ENCODE measurements at regions not wholly inside any gene's neighbourhood (a gene's known extent, or its start where the extent isn't known, plus 50 kb on each side); places are given as distances from the start of the nearest gene placed in this dataset.

DNA sequence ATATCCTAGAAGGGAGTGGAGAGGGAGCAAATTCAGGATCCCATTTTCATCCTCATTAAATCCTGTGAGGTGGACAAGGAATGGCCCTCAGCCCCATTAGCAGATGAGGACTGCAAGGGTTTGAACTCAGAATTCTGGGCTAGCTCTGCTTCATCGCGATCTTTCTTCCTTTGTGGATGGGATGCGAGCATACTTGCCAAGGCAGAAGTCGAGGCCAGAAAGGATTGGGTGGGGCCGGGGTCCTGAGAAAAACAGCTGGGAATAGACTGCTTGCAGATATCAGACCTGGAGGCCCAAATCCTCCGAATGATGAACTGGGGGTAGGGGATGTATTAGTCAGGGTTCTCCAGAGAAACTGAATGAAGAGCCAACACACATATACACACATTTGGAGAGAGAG lies 179.0 kb downstream of the CHST1 start:
- in situ Hi-C loops (cut with HindIII; ENCODE audit: low pct_ligation_motif_present, low pct_unique_long_range_greater_than_20kb, low sequenced_read_pairs), result no loop called here
- no peak for DNase-seq

DNA sequence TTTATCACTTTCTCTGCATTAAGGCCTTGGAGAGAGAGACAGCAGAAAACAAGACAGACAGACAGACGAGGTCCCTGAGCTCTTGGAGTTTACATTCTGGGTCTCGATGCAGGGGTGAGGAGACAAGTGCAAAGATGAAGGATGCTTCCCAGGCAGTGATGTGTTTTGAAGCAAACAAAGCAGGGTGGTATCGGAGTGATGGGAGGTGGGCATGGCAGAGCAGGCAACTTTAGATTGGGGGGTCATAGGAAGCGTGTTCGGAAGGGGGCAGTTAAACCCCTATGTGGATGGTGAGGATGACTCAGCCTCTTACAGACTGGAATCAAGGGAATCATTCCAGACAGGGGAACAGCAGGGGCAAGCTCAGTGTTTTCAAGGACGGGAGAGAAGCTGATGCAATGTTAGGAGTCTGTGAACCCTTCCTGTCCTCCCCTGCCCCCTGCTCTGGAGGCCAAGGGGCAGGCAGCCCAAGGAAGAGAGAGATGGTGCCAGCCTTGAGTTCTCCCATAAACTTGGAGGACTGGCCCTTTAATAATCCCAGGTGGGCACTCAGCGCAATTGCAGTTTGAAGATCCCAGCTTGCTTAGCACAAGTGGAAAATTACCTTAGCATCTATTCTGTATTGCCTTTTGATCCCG lies 180.2 kb downstream of the CHST1 start:
- DNase-seq, result no peak
- in situ Hi-C loops (cut with HindIII; ENCODE audit: low pct_ligation_motif_present, low pct_unique_long_range_greater_than_20kb, low sequenced_read_pairs), result no loop called here

DNA sequence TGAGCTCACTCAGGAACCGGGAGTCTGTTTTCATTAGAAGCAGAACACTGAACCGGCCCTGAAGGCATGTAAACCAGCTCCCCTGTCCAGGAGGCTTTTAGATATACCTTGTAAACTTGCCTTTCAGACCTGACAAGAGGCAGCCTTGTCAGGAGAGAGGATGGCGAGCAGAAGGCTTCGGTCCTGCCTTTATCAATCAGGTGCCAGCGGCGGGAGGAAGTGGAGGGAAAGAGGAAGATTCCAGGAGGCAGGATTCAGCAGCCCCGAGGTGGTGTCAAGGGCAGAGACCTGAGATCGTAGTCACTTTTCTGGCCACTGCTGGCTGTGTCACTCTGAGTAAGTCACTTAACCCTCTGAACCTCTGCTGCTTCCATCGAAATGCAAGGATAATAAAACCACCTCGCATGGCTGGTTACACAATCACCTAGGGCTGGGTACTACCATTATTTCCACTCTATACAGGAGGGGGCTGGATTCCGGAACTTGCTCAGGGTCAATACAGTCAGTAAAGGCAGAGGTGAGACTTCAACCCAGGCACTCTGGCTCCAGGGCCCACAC lies 181.0 kb downstream of the CHST1 start:
- in situ Hi-C loops (cut with HindIII; ENCODE audit: low pct_ligation_motif_present, low pct_unique_long_range_greater_than_20kb, low sequenced_read_pairs), result no loop called here

DNA sequence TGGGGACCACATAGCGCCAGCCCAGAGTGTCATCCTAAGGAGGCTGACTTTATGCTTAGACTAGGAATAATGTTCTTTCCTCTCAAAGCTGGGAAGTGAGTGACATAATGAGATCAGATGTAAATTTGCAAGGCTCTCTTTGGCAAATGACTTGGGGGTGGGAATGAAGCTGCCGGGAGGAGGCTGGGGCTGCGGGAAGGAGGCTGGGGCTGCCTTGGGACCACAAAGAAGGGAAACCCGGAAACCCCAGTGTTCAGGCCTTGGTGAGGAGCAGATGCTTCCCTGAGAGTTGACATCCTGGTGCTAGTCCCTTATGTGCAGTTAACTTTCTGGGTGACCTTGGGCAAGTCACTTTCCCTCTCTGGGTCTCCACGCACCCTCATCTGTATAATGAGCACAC lies 182.0 kb downstream of the CHST1 start:
- in situ Hi-C loops (cut with HindIII; ENCODE audit: low pct_ligation_motif_present, low pct_unique_long_range_greater_than_20kb, low sequenced_read_pairs), result no loop called here
- no peak for DNase-seq

More for the DNA sequence above, 181.0 kb downstream of the CHST1 start:
- no peak for DNase-seq

DNA sequence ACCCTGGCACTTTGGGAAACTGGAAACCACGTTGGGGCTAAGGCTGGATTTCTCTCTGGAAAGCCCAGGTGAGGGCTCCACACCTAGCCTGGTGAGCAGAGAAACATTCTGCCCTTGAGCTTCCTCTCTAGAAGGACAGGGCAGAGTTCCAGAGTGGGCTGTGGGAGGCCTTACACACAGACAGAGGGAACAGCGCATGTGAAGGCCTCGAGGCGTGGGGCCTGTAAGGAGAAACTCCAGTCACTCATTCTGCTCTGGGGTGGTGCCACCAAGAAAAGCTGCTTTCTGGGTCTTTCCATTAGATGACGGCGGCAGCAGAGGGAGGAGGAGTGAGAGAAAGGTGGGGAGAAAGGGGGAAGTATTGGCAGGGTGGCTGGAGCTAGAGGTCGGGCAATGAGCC lies 183.1 kb downstream of the CHST1 start:
- DNase-seq, result no peak
- in situ Hi-C loops (cut with HindIII; ENCODE audit: low pct_ligation_motif_present, low pct_unique_long_range_greater_than_20kb, low sequenced_read_pairs), result no loop called here

DNA sequence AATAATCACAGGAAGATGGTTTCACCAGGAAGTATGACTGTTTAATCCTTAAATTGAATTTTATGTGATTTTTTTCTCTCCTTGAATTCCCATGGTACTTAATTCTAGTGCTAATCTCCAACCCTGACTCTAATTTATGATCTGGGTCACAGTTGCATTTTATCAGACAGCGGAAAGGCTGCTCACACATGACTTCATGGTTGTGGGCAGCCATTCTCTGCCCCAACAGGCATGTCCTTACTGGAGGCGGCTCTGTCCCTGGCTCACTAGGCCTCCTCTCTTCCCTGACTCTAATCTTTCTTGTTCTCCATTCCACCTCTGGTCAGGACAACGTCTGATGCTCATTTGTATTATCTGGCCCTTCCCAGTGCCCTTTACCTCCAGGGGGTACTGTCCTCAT lies 184.4 kb downstream of the CHST1 start:
- in situ Hi-C loops (cut with HindIII; ENCODE audit: low pct_ligation_motif_present, low pct_unique_long_range_greater_than_20kb, low sequenced_read_pairs), result no loop called here
- no peak for DNase-seq

DNA sequence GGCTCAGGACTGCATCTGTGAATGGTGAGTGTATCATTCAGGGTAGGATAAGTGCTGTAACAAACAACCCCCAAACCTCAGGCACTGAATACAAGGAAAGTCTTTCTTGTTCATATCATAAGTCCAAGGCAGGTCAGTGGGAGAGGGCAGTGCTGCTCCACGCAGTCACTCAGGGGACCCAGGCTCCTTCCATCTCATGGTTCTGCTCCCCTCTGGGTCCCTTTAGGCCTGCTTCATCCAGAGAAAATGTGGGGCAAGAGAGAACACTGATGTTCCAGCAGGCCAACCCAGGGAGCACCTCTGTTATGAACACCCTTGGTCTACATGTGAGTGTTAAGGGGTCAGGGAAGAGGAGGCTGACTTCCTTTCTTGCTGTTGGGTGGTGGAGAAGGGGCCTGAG lies 187.8 kb downstream of the CHST1 start:
- in situ Hi-C loops (cut with HindIII; ENCODE audit: low pct_ligation_motif_present, low pct_unique_long_range_greater_than_20kb, low sequenced_read_pairs), result no loop called here
- no peak for DNase-seq

DNA sequence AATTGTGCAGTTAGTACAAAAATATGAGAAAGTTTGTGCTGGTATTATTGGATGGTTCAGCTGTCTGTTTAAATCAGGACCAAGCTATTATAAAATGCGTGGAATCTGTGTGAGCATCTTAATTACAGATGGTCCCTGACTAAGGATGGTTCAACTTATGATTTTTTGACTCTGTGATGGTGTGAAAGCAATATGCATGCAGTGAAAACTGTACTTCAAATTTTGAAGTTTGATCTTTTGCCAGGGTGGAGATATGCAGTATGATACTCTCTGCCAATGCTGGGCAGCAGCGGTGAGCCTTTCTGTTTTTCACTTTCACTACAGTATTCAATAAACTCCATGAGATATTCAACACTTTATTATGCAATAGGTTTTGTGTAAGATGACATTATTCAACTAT lies 189.3 kb downstream of the CHST1 start:
- DNase-seq, result no peak
- in situ Hi-C loops (cut with HindIII; ENCODE audit: low pct_ligation_motif_present, low pct_unique_long_range_greater_than_20kb, low sequenced_read_pairs), result no loop called here

DNA sequence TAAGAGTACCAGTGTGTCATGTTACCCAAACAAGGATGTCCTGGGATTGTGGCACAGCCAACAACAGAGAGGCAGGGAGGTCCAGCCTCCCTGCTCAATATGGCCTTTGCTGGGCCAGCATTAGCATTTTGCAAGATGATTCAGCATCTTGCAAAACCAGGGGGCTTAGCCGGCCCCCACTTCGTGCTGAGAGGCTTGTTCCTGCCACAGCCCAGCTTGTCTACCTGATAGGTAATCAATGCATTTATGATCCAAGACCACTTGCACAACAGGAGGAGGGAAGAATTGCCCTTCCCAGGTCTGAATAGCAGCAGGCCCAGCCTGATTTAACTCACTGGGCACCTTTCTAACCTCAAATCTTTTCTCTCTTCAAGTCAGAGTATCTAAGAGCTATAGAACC lies 189.0 kb upstream of the SYT13 start:
- DNase-seq, result no peak
- in situ Hi-C loops (cut with HindIII; ENCODE audit: low pct_ligation_motif_present, low pct_unique_long_range_greater_than_20kb, low sequenced_read_pairs), result no loop called here

DNA sequence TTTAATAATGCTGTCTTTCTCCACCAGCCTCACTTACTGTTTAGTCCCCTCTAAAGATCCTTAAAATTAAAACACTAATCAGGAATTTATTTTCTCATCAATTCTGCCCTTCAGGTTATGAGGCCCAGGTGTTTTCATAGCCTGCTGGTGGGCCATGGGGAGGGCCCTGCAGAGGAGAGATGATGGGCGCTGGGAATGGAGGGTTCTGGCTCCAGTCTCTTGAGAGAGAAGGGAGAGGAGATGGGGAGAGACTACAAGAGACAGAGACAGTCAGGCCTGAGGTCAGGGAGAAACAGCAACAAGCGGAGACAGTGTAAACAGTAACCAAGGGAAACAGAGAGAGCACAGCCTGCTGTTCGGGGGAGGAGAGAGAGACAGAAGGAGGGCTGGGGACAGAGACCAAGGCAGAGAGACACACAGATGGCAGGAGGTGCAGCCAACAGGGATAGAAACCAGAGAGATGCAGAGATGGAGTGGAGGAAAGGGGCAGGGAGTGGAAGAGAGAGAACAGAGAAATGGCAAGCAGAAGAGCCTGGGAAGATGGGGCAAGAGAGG lies 187.3 kb upstream of the SYT13 start:
- in situ Hi-C loops (cut with HindIII; ENCODE audit: low pct_ligation_motif_present, low pct_unique_long_range_greater_than_20kb, low sequenced_read_pairs), result no loop called here
- no peak for DNase-seq

DNA sequence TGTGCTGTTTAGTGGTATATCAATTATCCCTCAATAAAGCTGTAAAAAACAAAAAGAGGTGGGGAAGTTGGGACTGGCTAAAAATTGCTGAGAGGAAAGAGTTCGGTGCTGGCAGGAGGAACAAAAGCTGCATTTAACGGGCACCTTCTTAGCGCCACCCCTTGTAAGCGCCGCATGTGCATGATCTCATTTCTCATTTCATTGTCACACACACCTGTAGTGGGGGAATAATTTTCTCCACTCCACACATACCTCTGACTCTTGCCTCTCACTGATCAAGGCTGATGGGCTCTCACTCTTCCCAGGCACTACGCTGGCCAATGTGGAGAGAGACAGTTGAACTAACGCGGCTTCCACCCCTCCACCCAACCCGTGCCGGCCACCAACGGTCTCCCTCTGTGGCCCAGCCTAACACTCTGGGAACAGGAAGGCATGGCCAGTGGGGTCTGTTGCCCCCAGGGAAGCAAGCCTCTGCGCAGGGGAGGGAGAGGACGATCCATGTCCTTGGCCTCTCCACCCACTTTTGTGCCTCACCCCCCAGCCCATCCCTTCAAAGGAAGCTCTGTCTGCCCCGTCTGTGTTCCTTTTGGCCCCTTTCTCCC lies 186.7 kb upstream of the SYT13 start:
- in situ Hi-C loops (cut with HindIII; ENCODE audit: low pct_ligation_motif_present, low pct_unique_long_range_greater_than_20kb, low sequenced_read_pairs), result no loop called here

DNA sequence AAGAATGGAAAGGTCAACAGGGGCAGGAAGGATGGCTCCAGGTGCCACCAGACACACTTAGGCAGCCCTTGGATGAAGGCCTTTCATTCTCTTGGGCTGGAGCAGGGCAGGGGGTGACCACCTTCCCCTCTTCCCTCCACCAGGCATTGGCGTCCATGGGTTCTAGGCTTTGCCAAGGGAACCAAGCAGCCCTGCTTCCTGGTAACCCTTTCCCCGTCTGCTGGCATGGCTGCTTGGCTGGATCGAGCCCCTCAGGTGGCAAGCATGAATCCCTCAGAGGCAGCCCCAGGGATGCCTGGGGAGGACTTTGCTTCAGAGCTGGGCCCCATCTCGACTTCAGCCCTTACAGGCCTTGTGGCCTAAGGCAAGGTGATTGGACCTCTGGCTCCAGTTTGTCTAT lies 185.1 kb upstream of the SYT13 start:
- in situ Hi-C loops (cut with HindIII; ENCODE audit: low pct_ligation_motif_present, low pct_unique_long_range_greater_than_20kb, low sequenced_read_pairs), result no loop called here
- DNase-seq, result no peak

More for the DNA sequence above, 186.7 kb upstream of the SYT13 start:
- no peak for DNase-seq

DNA sequence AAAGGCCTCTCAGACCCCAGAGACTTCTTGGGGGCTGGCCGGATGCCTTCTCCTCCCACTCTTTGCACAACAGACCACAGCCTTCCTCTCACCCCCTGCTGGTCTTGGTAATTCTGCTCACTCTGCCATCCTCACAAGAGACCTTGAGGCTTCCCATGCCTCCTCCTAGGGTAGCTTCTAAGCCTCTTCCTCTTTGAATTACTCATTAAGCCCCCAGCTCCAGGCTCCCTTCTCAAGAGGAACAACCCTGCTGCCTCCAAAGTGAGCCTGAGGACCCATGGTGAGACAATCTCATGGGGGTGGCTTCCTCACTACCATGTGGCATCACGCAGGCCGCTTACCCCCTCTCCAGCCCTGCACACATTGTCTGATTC lies 184.6 kb upstream of the SYT13 start:
- no peak for DNase-seq
- in situ Hi-C loops (cut with HindIII; ENCODE audit: low pct_ligation_motif_present, low pct_unique_long_range_greater_than_20kb, low sequenced_read_pairs), result no loop called here

DNA sequence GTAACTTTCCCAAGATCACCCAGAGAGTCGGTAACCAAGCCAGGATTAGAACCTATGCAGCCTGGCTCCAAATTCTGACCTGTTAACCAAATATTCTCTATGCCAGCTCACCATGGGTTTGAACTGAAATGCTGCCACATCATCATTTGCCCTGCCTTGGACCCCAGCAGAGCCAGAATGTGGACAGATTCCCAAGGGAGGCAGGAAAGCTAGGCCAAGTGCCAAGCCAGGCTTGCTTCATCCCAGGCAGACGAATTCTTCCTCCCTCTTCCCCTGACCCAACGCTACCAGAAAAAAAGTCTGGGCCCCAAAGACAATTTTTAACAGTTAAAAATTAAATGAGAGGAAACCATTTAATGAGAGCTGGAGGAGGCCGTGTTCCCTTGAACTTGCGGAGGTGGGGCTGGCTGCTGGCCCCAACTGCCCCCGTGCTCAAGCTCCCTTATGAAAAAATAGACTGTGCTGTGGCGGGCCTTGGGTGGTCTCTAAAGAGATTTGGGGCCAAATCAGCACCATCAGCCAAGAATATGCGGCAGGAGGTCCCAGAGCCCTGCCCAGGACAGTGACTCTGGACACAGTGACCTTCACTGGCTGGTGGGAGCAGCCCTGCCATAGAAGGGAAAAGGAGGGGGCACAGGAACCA lies 184.1 kb upstream of the SYT13 start:
- in situ Hi-C loops (cut with HindIII; ENCODE audit: low pct_ligation_motif_present, low pct_unique_long_range_greater_than_20kb, low sequenced_read_pairs), result no loop called here
- DNase-seq, result no peak

DNA sequence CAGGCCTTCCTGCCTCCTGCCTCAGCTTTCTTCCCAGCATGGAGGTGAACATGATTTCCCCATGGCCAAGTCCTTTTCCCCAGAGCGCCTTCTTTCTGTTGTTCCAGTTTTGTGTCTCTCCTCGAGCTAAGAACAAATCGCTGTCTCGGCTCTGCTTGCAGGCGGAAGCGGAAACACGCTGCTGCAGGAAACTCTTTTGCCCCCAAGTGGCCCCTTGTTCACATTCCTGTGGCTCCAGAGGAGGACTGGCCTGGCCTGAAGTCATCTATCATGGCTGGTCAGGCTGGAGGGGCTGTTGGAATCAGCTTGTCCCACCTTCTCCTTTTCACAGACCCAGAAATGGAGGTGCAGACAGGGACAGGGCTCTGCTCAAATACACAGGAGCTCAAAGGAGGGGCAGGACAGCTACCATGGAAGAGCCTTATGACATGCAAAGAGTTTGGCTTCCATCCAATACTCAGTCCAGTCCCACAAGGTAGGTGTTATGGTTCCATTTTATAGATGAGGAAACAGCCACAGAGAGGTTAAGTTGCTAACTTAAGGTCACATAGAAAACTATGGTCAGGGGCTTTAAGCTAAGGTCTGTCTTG lies 182.2 kb upstream of the SYT13 start:
- in situ Hi-C loops (cut with HindIII; ENCODE audit: low pct_ligation_motif_present, low pct_unique_long_range_greater_than_20kb, low sequenced_read_pairs), result no loop called here
- no peak for DNase-seq

DNA sequence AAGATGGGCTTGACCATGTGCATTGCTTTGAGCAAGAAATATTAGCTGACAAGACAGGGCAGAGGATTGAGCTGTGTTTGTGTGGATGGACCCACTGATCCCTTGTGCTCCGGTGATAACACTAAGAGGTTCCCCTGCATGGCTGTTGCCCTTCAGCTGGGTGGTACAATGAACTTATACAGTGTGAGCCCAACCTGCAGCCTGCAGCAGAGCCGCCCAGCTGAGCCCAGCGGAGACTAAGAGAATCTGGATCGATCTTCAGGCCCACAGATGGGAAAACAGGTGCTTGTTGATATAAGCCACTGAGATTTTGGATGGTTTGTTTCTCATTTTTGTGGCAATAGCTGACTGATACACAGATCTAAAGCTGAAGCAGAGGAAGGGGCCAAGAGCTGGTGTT lies 177.4 kb upstream of the SYT13 start:
- in situ Hi-C loops (cut with HindIII; ENCODE audit: low pct_ligation_motif_present, low pct_unique_long_range_greater_than_20kb, low sequenced_read_pairs), result no loop called here
- no peak for DNase-seq

DNA sequence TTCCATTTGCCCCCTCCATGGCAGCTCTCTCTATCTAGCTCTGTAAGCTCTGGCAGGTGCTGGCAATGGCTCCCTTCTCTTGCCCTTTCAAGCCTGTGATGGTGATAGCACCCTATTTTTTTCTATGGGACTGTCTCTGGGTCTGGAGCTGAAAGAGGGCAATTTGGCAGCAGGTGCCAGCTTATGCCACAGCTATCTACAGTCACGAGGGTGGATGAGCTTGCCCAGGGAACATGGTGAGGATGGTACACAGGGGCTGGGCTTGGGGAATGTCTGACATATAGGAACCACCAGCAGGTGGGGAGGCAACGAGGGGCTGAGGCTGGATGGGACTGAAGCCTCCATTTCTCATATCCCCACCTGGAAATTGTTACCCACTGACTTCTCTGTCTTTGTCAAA lies 175.4 kb upstream of the SYT13 start:
- DNase-seq, result no peak
- in situ Hi-C loops (cut with HindIII; ENCODE audit: low pct_ligation_motif_present, low pct_unique_long_range_greater_than_20kb, low sequenced_read_pairs), result no loop called here

DNA sequence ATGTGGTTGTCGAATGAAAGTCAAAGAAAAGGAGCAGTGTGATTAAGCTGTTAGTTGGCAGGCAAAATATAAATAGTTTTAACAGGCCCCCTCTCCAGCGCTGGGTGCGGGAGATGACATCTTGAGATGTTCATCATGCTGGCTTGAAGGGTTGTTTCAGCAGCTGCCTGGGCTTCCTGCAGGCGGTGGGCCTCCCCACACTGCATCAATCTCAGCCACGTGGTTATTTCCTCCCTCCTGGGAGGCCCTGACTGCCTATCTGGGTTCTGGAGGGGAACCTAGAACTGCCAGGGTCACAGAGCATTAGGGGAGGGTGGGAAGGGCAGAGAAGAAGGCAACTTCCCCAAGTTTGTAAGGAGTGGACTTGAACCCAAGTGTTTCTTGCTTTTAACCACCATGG lies 173.3 kb upstream of the SYT13 start:
- in situ Hi-C loops (cut with HindIII; ENCODE audit: low pct_ligation_motif_present, low pct_unique_long_range_greater_than_20kb, low sequenced_read_pairs), result no loop called here
- no peak for DNase-seq

DNA sequence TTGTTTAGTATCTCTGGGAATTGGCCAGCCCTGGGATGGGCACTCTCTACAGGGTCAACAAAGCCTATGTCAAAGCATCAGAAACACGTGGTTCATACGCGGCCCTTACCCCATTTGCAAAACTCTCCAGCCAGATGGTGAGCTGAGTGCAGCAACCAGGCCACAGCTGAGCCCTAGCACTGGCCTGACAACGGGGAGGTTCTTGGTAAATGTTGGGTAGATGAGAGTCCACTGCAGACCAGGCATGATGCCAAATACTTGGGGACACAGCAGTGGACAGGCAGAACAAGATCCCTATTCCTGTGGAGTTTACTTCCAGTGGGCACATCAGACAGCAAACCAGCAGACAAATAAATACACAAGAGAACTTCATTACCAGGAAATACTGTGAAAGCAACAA lies 172.1 kb upstream of the SYT13 start:
- in situ Hi-C loops (cut with HindIII; ENCODE audit: low pct_ligation_motif_present, low pct_unique_long_range_greater_than_20kb, low sequenced_read_pairs), result no loop called here
- no peak for DNase-seq
